ENCODE measurements at regions not wholly inside any gene's neighbourhood (a gene's known extent, or its start where the extent isn't known, plus 50 kb on each side); places are given as distances from the start of the nearest gene placed in this dataset.

GRCh38 chr15:46815765-46816164, 901.5 kb upstream of the SEMA6D start:
- Histone ChIP-seq H3K27me3 (replicated peaks in 1 of 4; ENCODE audit: control insufficient read depth in 3 of 4, extremely low read depth in 1 of 4, insufficient read depth in 3 of 4, low read length in 3 of 4) (no peaks in the 10 kb centered on the region), H2BK20ac (ENCODE audit: low read length) (no peak overlapping the region), H3K4ac (replicated peaks; ENCODE audit: insufficient read length, low read depth, low read length) (no peak overlapping the region), H3K23me2 (ENCODE audit: low read depth, low read length) (no peaks in the 10 kb centered on the region; the same call in 1 of the 2 replicates), H3K36me3 (ENCODE audit: control insufficient read depth in 2 of 4, insufficient read depth in 4 of 4, low read length in 3 of 4) (no peaks in the 10 kb centered on the region), H4K8ac (ENCODE audit: extremely low read depth, insufficient read depth, low read length) (no peak overlapping the region), H2AK5ac (ENCODE audit: low read depth, low read length) (no peak overlapping the region), H3K9me3 (ENCODE audit: insufficient read depth in 2 of 2, low read depth in 1 of 2, low read length in 1 of 2) (no peaks in the 10 kb centered on the region), H3K4me1 (replicated peaks in 1 of 4; ENCODE audit: control insufficient read depth in 3 of 4, insufficient read depth in 4 of 4, low read length in 3 of 4) (no peaks in the 10 kb centered on the region), H3K4me2 (ENCODE audit: insufficient read depth in 1 of 2, low read depth in 2 of 2, low read length in 2 of 2) (no peak overlapping the region), H4K91ac (replicated peaks; ENCODE audit: insufficient read length, low read length) (no peak overlapping the region), H4K20me1 (replicated peaks in 1 of 2; ENCODE audit: control insufficient read depth in 1 of 2, insufficient read depth in 2 of 2, low read length in 2 of 2) (no peaks in the 10 kb centered on the region), H3K14ac (ENCODE audit: insufficient read length) (no peak overlapping the region), H3K56ac (replicated peaks; ENCODE audit: insufficient read length, low read depth, low read length) (no peak overlapping the region), H2AFZ (ENCODE audit: low read length) (no peak overlapping the region), H3K4me3 (ENCODE audit: extremely low read depth in 1 of 4, insufficient read depth in 2 of 4, low read depth in 3 of 4, low read length in 4 of 4) (no peak overlapping the region), H3K18ac (ENCODE audit: extremely low read depth, low read length) (no peak overlapping the region), H4K5ac (ENCODE audit: insufficient read length, low read depth, low read length) (no peak overlapping the region), H3K79me1 (ENCODE audit: low read depth, low read length) (no peaks in the 10 kb centered on the region), H3K27ac (ENCODE audit: low read depth, low read length) (no peak overlapping the region), H2BK120ac (replicated peaks; ENCODE audit: low read depth, low read length) (no peak overlapping the region), H2BK12ac (ENCODE audit: low read depth, low read length) (no peak overlapping the region), H3K9ac (replicated peaks in 1 of 4; ENCODE audit: extremely low read depth in 1 of 4, low read depth in 3 of 4, low read length in 3 of 4) (no peak overlapping the region), H2BK5ac (ENCODE audit: low read depth, low read length) (no peak overlapping the region), H3K23ac (ENCODE audit: insufficient read length) (no peak overlapping the region), H3K79me2 (ENCODE audit: control insufficient read depth in 1 of 2, insufficient read depth in 2 of 2, low read length in 2 of 2) (no peaks in the 10 kb centered on the region), H2BK15ac (ENCODE audit: low read length) (no peak overlapping the region)
- DNase-seq (ENCODE audit: low read depth in 1 of 2, low spot score in 2 of 2) = no peak
- no peak for FAIRE-seq
- WGBS, 2 experiments (ENCODE audit: extremely low coverage in 1 of 2, insufficient coverage in 1 of 2, insufficient read length in 1 of 2, insufficient replicate concordance in 2 of 2, low coverage in 1 of 2, low lambda C conversion rate in 2 of 2, missing lambda C conversion rate in 1 of 2) = 100% methylated on average over 1 of the region's 1 CpG; no CpG with 5 or more reads in 1 of the 2 experiments
- CTCF ChIA-PET (ENCODE audit: partially characterized antibody) = no interaction called here
- POLR2A ChIA-PET (ENCODE audit: partially characterized antibody) = no interaction called here
- no peak for TF ChIP-seq YY1 (IDR thresholded peaks at IDR 0.05; ENCODE audit: low read depth, low read length)
- TF ChIP-seq ATF2 (IDR thresholded peaks at IDR 0.05; ENCODE audit: low read length) = no peak

Measured in H1 (cell line).